Kidney (tissue), 13 donors: ENCODE measurements at regions not wholly inside any gene's neighbourhood (a gene's known extent, or its start where the extent isn't known, plus 50 kb on each side); places are given as distances from the start of the nearest gene placed in this dataset.

Experiments used
- DNase-seq, 5 donors: peaks; one replicate each; pipeline ENCODE4 v3.0.0-alpha.2; 2013 to 2020
- FAIRE-seq: peaks from 2 replicates; lab custom pipeline; 2012; peaks lifted over from hg19 to GRCh38; lab: Jason Lieb, UNC
- H3K27ac ChIP-seq, 2 donors: one replicate each; pipeline ENCODE4 v1.7.0; 2013; ENCODE audit warnings: low read depth in 2 of 2, low read length in 2 of 2, inconsistent platforms in 1 of 2
- H3K27me3 ChIP-seq: one replicate; pipeline ENCODE4 v1.7.1; 2013; ENCODE audit warnings: low read length, inconsistent platforms; ENCODE audit not compliant: control insufficient read depth, insufficient read depth
- H3K36me3 ChIP-seq, 3 donors: one replicate each; pipeline versions ENCODE4 v1.7.0 to v1.7.1; 2013; ENCODE audit warnings: low read length in 3 of 3, control low read depth in 1 of 3, inconsistent platforms in 1 of 3; ENCODE audit not compliant: insufficient read depth in 3 of 3, control insufficient read depth in 2 of 3
- H3K4me1 ChIP-seq, 3 donors: one replicate each; pipeline versions ENCODE4 v1.7.0 to v1.7.1; 2013; ENCODE audit warnings: low read length in 3 of 3, inconsistent platforms in 1 of 3, low read depth in 1 of 3; ENCODE audit not compliant: control insufficient read depth in 2 of 3, insufficient read depth in 2 of 3
- H3K4me3 ChIP-seq, 3 donors: one replicate each; pipeline versions ENCODE4 v1.7.0 to v1.8.1; 2013; ENCODE audit warnings: low read length in 3 of 3, control low read depth in 1 of 3, inconsistent platforms in 1 of 3
- H3K9ac ChIP-seq, 3 donors: one replicate each; pipeline versions ENCODE4 v1.7.0 to v1.7.1; 2013; ENCODE audit warnings: low read length in 3 of 3, control low read depth in 1 of 3, inconsistent platforms in 1 of 3
- H3K9me3 ChIP-seq, 3 donors: one replicate each; pipeline versions ENCODE4 v1.7.0 to v1.7.1; 2013; ENCODE audit warnings: low read length in 3 of 3, control low read depth in 1 of 3, inconsistent platforms in 1 of 3; ENCODE audit not compliant: control insufficient read depth in 2 of 3, insufficient read depth in 1 of 3
- intact Hi-C: fragments of 100-400 bp; cut with DNase I; formaldehyde crosslinking; loops from one replicate; pipeline ENCODE4 v1.11.1; 2022
- TF ChIP-seq, protein P1 (sequence below): IDR thresholded peaks from 3 replicates; pipeline ENCODE4 v1.5.1; 2012; ENCODE audit warnings: mild to moderate bottlenecking, moderate library complexity, borderline replicate concordance; ENCODE audit not compliant: insufficient read depth; ENCODE audit errors: extremely low read depth
- donor health status: control.
- donor health status: control.
- donor health status: control.
- donor health status: control.
- donor health status: control.
- donor health status: DM: yes; HTN: yes; CAD: no.
- donor health status: Normal renal cell carcinoma (clear cell type).

DNA sequence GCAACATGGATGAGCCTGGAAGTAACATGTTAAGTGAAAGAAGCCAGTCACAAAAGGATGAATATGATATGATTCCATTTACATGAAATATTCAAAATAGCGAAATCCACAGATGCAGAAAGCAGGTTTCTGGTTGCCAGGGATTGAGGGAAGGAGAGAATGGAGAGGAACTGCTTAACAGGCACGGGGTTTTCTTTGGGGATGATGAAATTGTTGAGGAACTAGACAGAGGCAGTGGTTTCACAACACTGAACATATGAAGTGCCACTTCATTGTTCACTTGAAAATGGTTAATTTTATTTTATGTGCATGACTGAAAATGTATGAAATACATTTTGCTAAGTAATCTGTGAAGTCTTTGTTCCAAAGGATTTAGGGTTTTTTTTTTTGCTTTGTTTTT is 182.5 kb upstream of the TBL1X start:
- Histone ChIP-seq H3K4me1 (no peaks in the 10 kb centered on the region), H3K27ac (no peak overlapping the region), H3K9me3 (no peaks in the 10 kb centered on the region), H3K36me3 (no peaks in the 10 kb centered on the region), H3K27me3 (no peaks in the 10 kb centered on the region), H3K4me3 (no peak overlapping the region), H3K9ac (no peak overlapping the region)
- TF ChIP-seq, protein P1, sequence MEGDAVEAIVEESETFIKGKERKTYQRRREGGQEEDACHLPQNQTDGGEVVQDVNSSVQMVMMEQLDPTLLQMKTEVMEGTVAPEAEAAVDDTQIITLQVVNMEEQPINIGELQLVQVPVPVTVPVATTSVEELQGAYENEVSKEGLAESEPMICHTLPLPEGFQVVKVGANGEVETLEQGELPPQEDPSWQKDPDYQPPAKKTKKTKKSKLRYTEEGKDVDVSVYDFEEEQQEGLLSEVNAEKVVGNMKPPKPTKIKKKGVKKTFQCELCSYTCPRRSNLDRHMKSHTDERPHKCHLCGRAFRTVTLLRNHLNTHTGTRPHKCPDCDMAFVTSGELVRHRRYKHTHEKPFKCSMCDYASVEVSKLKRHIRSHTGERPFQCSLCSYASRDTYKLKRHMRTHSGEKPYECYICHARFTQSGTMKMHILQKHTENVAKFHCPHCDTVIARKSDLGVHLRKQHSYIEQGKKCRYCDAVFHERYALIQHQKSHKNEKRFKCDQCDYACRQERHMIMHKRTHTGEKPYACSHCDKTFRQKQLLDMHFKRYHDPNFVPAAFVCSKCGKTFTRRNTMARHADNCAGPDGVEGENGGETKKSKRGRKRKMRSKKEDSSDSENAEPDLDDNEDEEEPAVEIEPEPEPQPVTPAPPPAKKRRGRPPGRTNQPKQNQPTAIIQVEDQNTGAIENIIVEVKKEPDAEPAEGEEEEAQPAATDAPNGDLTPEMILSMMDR = no peak
- no peak for DNase-seq
- intact Hi-C loops = no loop called here
- no peak for FAIRE-seq

DNA sequence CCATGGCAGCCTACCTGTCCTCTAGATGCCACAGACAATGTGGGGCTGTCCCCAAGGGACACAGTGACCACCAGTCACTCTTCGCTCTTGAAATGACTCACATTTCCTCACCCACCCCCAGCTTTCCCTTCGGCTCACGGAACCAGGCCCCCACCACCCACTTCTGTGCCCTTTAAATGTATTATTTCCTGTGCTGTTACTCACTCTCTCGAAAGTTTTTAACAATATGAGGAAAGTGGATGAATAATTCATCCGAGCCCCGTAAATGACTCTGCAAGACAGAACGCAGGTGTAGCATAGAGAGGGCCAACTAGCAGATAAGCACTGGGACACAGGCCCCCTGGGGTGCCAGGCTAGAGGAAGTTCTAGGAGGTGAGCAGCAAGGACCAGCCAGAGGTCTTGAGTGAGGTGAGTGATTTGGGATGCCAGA is 179.5 kb upstream of the TBL1X start:
- DNase-seq (no peak), FAIRE-seq (no peak)
- no peak overlapping the region for H3K9ac ChIP-seq
- intact Hi-C loops = no loop called here
- no peaks in the 10 kb centered on the region for H3K36me3 ChIP-seq
- H3K4me3 ChIP-seq = no peak overlapping the region
- no peak overlapping the region for H3K27ac ChIP-seq
- TF ChIP-seq, protein P1 = no peak
- no peaks in the 10 kb centered on the region for H3K9me3 ChIP-seq
- H3K27me3 ChIP-seq = no peaks in the 10 kb centered on the region
- no peaks in the 10 kb centered on the region for H3K4me1 ChIP-seq

DNA sequence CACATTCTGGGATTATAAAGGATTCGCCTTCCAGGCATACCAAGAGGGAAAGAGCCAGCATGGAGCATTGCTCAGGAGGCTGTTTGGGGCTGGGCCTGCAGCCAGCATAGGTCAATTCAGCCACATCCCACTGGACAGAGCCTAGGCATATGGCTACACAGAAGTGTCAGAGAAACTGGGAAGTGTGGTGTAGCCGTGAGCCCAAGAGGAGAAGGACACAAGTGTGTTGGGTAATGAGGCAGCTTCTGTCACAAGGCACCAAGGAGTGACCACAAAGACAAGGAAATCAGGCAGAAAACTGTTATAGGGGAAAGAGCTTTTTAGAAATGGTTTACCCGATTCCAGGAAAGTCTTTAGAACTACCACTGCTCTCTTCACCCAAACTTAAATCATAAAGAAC is 178.6 kb upstream of the TBL1X start:
- H3K4me3 ChIP-seq = no peak overlapping the region
- TF ChIP-seq, protein P1 = no peak
- no peak for FAIRE-seq

DNA sequence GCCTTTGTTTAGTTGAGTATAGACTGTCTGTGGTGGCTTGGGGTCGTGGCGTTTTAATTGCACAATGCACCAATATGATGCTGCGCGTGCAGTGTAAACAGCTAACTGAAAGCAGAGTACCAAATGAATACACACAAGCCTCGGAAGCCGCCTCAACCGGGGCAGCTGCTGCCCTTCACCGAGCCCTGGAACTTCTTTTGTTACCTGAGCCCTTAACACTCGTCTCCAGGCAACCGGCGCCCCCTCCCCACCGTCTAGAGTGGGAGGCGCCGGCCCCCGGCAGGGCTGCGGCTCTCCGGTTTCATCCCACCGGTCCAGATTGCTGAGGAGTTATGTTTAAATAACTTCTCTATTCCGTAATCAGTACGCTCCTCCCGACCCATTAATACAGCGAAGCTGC is 173.2 kb upstream of the TBL1X start:
- FAIRE-seq = no peak
- TF ChIP-seq, protein P1 = no peak

More for the DNA sequence above, 178.6 kb upstream of the TBL1X start:
- intact Hi-C loops = no loop called here
- Histone ChIP-seq H3K27ac (no peak overlapping the region), H3K36me3 (no peaks in the 10 kb centered on the region), H3K9ac (no peak overlapping the region), H3K9me3 (no peaks in the 10 kb centered on the region), H3K4me1 (no peaks in the 10 kb centered on the region), H3K27me3 (no peaks in the 10 kb centered on the region)
- DNase-seq = no peak

More for the DNA sequence above, 173.2 kb upstream of the TBL1X start:
- Histone ChIP-seq H3K4me3 (peak overlapping the region in 1 of 3 donors; percentile 20), H3K27me3 (peaks cover 7% of the 10 kb centered on the region), H3K36me3 (no peaks in the 10 kb centered on the region), H3K9ac (no peak overlapping the region), H3K27ac (no peak overlapping the region), H3K4me1 (no peaks in the 10 kb centered on the region), H3K9me3 (no peaks in the 10 kb centered on the region)
- intact Hi-C loops = no loop called here
- peak in 4 of 5 donors; percentile 79 to 90 (median 87) for DNase-seq
